ENCODE measurements at regions not wholly inside any gene's neighbourhood (a gene's known extent, or its start where the extent isn't known, plus 50 kb on each side); places are given as distances from the start of the nearest gene placed in this dataset.

DNA sequence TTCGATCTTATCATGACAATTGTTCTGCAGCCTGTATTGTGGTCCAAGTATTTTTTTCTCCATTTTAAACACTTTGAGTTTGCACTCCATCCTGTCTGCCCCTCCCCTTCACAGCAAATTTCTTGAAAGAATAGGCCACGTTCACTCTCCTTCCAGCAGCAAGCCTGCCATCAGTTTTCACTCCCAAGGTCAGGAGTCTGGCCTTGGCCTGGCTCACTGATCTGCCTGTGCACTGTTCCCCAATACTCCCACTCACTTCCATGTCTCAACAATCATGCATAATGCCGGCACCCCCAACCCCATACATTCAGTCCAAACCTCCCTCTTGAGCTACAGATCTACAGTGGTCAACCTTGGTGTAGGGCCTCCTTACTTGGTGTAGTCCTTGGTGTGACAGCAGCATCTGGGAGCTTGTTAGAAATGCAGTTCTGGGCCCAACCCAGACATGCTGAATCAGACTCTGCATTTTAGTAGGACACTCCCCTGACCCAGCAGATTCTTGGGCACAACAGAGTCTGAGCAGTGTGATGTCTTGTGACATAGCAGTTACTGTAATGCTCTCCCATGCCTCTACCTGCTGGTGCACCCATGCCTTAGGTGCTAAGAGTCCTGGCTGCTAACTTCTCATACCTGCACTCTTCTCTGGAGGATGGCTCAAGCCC is 58.3 kb upstream of the XCR1 start:
- no peak for TF ChIP-seq EZH2 (IDR thresholded peaks at IDR 0.05; ENCODE audit: borderline replicate concordance, low read depth, low read length, poor library complexity, severe bottlenecking)
- TF ChIP-seq, protein P1, sequence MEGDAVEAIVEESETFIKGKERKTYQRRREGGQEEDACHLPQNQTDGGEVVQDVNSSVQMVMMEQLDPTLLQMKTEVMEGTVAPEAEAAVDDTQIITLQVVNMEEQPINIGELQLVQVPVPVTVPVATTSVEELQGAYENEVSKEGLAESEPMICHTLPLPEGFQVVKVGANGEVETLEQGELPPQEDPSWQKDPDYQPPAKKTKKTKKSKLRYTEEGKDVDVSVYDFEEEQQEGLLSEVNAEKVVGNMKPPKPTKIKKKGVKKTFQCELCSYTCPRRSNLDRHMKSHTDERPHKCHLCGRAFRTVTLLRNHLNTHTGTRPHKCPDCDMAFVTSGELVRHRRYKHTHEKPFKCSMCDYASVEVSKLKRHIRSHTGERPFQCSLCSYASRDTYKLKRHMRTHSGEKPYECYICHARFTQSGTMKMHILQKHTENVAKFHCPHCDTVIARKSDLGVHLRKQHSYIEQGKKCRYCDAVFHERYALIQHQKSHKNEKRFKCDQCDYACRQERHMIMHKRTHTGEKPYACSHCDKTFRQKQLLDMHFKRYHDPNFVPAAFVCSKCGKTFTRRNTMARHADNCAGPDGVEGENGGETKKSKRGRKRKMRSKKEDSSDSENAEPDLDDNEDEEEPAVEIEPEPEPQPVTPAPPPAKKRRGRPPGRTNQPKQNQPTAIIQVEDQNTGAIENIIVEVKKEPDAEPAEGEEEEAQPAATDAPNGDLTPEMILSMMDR (conservative IDR thresholded peaks at IDR 0.05; ENCODE audit: low read depth, low read length) = no peak
- BruUV-seq (replicated peaks) = no TSS peak
- H3K27ac ChIP-seq (ENCODE audit: low read depth, low read length, poor library complexity, severe bottlenecking) = no peak overlapping the region
- H3K4me3 ChIP-seq (ENCODE audit: low read depth, low read length, poor library complexity, severe bottlenecking) = no peak overlapping the region
- no peaks in the 10 kb centered on the region for H3K27me3 ChIP-seq (replicated peaks; ENCODE audit: insufficient read depth, low read depth, low read length, poor library complexity)
- H3K9me3 ChIP-seq (ENCODE audit: low read depth, low read length, poor library complexity, severe bottlenecking) = no peaks in the 10 kb centered on the region
- ChIA-PET CTCF (no interaction called here), POLR2A (ENCODE audit: low non-redundant PET) (no interaction called here)
- DNase-seq (ENCODE audit: low spot score) = no peak
- no peaks in the 10 kb centered on the region for H3K4me1 ChIP-seq (ENCODE audit: insufficient read depth, low read length, poor library complexity, severe bottlenecking)
- H3K36me3 ChIP-seq (ENCODE audit: insufficient read depth, low read length, poor library complexity, severe bottlenecking) = no peaks in the 10 kb centered on the region
- intact Hi-C loops (cut with micrococcal nuclease; ENCODE audit: unreplicated experiment) = no loop called here

DNA sequence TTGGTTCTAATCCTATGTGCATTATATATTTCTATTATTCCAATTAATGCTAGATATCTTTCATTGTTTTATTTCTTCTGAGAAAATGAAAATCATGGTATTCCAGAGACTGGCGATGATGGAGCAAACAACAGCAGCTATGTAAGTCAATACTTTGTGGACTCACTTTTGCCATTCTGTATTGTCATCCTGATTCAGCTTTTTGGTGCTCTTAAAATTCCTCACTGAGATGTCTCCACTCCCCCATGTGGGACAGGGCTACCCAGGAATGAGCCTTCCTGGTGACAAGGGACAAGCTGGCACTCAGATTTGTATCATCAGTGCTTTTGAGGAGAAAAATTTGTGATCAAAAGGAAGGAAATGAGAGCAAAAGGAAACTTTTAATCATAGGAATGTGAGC is 56.7 kb upstream of the XCR1 start:
- Histone ChIP-seq H3K4me1 (ENCODE audit: insufficient read depth, low read length, poor library complexity, severe bottlenecking) (no peaks in the 10 kb centered on the region), H3K27me3 (replicated peaks; ENCODE audit: insufficient read depth, low read depth, low read length, poor library complexity) (no peaks in the 10 kb centered on the region), H3K9me3 (ENCODE audit: low read depth, low read length, poor library complexity, severe bottlenecking) (no peaks in the 10 kb centered on the region), H3K36me3 (ENCODE audit: insufficient read depth, low read length, poor library complexity, severe bottlenecking) (no peaks in the 10 kb centered on the region), H3K27ac (ENCODE audit: low read depth, low read length, poor library complexity, severe bottlenecking) (no peak overlapping the region), H3K4me3 (ENCODE audit: low read depth, low read length, poor library complexity, severe bottlenecking) (no peak overlapping the region)
- BruUV-seq (replicated peaks) = no TSS peak
- TF ChIP-seq, protein P1 (conservative IDR thresholded peaks at IDR 0.05; ENCODE audit: low read depth, low read length) = no peak
- no peak for TF ChIP-seq EZH2 (IDR thresholded peaks at IDR 0.05; ENCODE audit: borderline replicate concordance, low read depth, low read length, poor library complexity, severe bottlenecking)
- DNase-seq (ENCODE audit: low spot score) = no peak
- CTCF ChIA-PET = no interaction called here
- POLR2A ChIA-PET (ENCODE audit: low non-redundant PET) = no interaction called here
- intact Hi-C loops (cut with micrococcal nuclease; ENCODE audit: unreplicated experiment) = no loop called here

DNA sequence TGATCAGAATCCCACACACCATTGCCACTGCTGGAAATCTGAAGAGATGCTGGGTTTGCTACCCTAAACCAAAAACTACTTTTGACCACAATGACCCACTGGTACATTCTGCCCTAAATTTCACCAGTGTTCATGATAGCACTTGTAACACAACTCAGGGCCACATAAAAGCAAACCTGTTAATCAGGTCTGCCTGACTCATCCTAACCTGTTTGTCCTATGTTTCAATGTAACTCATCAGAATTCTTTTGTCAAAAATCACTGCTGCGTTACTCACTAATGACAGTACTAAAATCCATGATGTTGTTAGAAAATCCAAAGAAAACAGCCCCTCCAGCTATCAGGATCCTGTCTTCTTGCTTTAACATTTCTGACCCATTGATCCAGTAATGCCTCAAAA is 55.6 kb upstream of the XCR1 start:
- Histone ChIP-seq H3K9me3 (ENCODE audit: low read depth, low read length, poor library complexity, severe bottlenecking) (no peaks in the 10 kb centered on the region), H3K27me3 (replicated peaks; ENCODE audit: insufficient read depth, low read depth, low read length, poor library complexity) (no peaks in the 10 kb centered on the region), H3K4me3 (ENCODE audit: low read depth, low read length, poor library complexity, severe bottlenecking) (no peak overlapping the region), H3K4me1 (ENCODE audit: insufficient read depth, low read length, poor library complexity, severe bottlenecking) (no peaks in the 10 kb centered on the region), H3K36me3 (ENCODE audit: insufficient read depth, low read length, poor library complexity, severe bottlenecking) (no peaks in the 10 kb centered on the region), H3K27ac (ENCODE audit: low read depth, low read length, poor library complexity, severe bottlenecking) (no peak overlapping the region)
- CTCF ChIA-PET = no interaction called here
- DNase-seq (ENCODE audit: low spot score) = no peak
- POLR2A ChIA-PET (ENCODE audit: low non-redundant PET) = no interaction called here
- intact Hi-C loops (cut with micrococcal nuclease; ENCODE audit: unreplicated experiment) = no loop called here
- no peak for TF ChIP-seq EZH2 (IDR thresholded peaks at IDR 0.05; ENCODE audit: borderline replicate concordance, low read depth, low read length, poor library complexity, severe bottlenecking)
- TF ChIP-seq, protein P1 (conservative IDR thresholded peaks at IDR 0.05; ENCODE audit: low read depth, low read length) = no peak
- BruUV-seq (replicated peaks) = no TSS peak
